DND-41 (cell line): ENCODE measurements at regions not wholly inside any gene's neighbourhood (a gene's known extent, or its start where the extent isn't known, plus 50 kb on each side); places are given as distances from the start of the nearest gene placed in this dataset.
"Not testable (repeated sequence)": the region's sequence is repeated elsewhere in the genome, so short reads cannot be mapped to it uniquely, and the experiment has no call there.

Experiments
- ATAC-seq: fragments of 200-7000 bp; cut with Tn5 transposase; 3 replicates; pipeline ENCODE4 v1.9.1; 2021; ENCODE audit warnings: low read depth; ENCODE audit not compliant: insufficient read depth
- DNase-seq: peaks from one replicate; pipeline ENCODE4 v3.0.0-alpha.2; 2020
- H2AFZ ChIP-seq: 2 replicates; pipeline ENCODE4 v1.6.0; 2012; ENCODE audit warnings: low read depth, low read length
- H3K27ac ChIP-seq: 2 replicates; pipeline ENCODE4 v1.5.1; 2012; ENCODE audit warnings: low read length, inconsistent platforms
- H3K27me3 ChIP-seq: fragments of 200-600 bp; sonication (generic); 2 replicates; pipeline ENCODE4 v1.6.0; 2012; ENCODE audit warnings: low read length, mild to moderate bottlenecking, inconsistent platforms; ENCODE audit not compliant: insufficient read depth, poor library complexity
- H3K36me3 ChIP-seq: 2 replicates; pipeline ENCODE4 v1.5.1; 2012; ENCODE audit warnings: low read length, inconsistent platforms; ENCODE audit not compliant: insufficient read depth
- H3K4me1 ChIP-seq: 2 replicates; pipeline ENCODE4 v1.5.1; 2012; ENCODE audit warnings: mild to moderate bottlenecking, low read length; ENCODE audit not compliant: insufficient read depth
- H3K4me2 ChIP-seq: 2 replicates; pipeline ENCODE4 v1.6.0; 2012; ENCODE audit warnings: mild to moderate bottlenecking, moderate library complexity, low read length, inconsistent platforms; ENCODE audit not compliant: insufficient read depth
- H3K4me3 ChIP-seq, 2 experiments: fragments of 200-600 bp in 1 of 2; shearing (Covaris generic) in 1 of 2; 2 replicates each; pipeline ENCODE4 v1.5.1; 2012 to 2016; ENCODE audit warnings: inconsistent platforms in 2 of 2, low read length in 2 of 2, mild to moderate bottlenecking in 2 of 2, low read depth in 1 of 2, moderate library complexity in 1 of 2
- H3K79me2 ChIP-seq: 2 replicates; pipeline ENCODE4 v1.6.0; 2012; ENCODE audit warnings: low read length, inconsistent platforms; ENCODE audit not compliant: insufficient read depth
- H3K9ac ChIP-seq: 2 replicates; pipeline ENCODE4 v1.6.0; 2012; ENCODE audit warnings: low read depth, mild to moderate bottlenecking, inconsistent platforms, low read length, moderate library complexity
- H3K9me3 ChIP-seq: 2 replicates; pipeline ENCODE4 v1.5.1; 2012; ENCODE audit warnings: low read length, moderate library complexity, mild to moderate bottlenecking, inconsistent platforms; ENCODE audit not compliant: insufficient read depth, severe bottlenecking
- H4K20me1 ChIP-seq: 2 replicates; pipeline ENCODE4 v1.6.0; 2012; ENCODE audit warnings: low read length; ENCODE audit not compliant: insufficient read depth
- EZH2 ChIP-seq: IDR thresholded peaks from 3 replicates; pipeline ENCODE4 v1.6.1; 2012; ENCODE audit warnings: borderline replicate concordance, low read depth, mild to moderate bottlenecking, moderate library complexity, low read length, inconsistent platforms; ENCODE audit not compliant: severe bottlenecking
- TF ChIP-seq, protein P1 (sequence below): IDR thresholded peaks from 2 replicates; pipeline ENCODE4 v1.5.1; 2012; ENCODE audit warnings: borderline replicate concordance, low read length, moderate library complexity, mild to moderate bottlenecking; ENCODE audit not compliant: poor library complexity, severe bottlenecking; ENCODE audit errors: extremely low read depth

GRCh38 chr17:33927732-33928133, 327.4 kb upstream of the CCL2 start:
- TF ChIP-seq, protein P1, sequence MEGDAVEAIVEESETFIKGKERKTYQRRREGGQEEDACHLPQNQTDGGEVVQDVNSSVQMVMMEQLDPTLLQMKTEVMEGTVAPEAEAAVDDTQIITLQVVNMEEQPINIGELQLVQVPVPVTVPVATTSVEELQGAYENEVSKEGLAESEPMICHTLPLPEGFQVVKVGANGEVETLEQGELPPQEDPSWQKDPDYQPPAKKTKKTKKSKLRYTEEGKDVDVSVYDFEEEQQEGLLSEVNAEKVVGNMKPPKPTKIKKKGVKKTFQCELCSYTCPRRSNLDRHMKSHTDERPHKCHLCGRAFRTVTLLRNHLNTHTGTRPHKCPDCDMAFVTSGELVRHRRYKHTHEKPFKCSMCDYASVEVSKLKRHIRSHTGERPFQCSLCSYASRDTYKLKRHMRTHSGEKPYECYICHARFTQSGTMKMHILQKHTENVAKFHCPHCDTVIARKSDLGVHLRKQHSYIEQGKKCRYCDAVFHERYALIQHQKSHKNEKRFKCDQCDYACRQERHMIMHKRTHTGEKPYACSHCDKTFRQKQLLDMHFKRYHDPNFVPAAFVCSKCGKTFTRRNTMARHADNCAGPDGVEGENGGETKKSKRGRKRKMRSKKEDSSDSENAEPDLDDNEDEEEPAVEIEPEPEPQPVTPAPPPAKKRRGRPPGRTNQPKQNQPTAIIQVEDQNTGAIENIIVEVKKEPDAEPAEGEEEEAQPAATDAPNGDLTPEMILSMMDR = peak; percentile 56
- TF ChIP-seq EZH2 = no peak
- no peaks in the 10 kb centered on the region for H3K9me3 ChIP-seq
- ATAC-seq = no peak

DNA sequence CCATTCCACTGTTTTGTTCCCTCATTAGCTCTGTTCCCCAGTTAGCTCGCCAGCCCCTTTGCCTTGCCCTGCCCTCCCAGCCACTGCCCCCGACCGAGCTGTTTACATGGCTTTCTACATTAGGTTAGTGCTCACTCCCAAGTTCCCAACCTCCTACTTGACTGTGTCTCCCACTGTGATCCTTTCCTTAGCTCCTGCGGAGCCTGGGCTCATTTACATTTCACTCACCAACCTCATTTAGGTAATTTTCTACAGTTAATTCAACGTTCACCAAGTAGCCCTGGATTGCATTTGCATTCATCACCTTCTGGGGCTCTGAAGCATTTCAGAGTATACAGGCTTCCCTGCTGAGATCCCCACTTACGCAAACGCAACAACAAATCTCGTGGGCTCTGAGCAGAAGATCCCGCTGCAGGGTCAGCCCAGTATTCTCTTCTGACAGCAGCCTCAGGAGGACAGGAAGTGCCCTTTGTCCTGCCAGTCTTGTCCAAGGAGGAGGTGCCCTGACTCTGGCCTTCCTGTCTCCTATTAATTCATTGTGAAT, 325.8 kb upstream of the CCL2 start:
- Histone ChIP-seq H3K27ac (no peak overlapping the region), H3K4me1 (no peaks in the 10 kb centered on the region), H4K20me1 (no peaks in the 10 kb centered on the region), H3K36me3 (no peaks in the 10 kb centered on the region), H3K9me3 (no peaks in the 10 kb centered on the region), H3K4me2 (no peak overlapping the region), H3K79me2 (no peaks in the 10 kb centered on the region), H3K9ac (no peak overlapping the region), H3K4me3 (no peak overlapping the region), H2AFZ (no peak overlapping the region), H3K27me3 (peaks cover 4% of the 10 kb centered on the region)
- ATAC-seq (no peak), DNase-seq (no peak)
- TF ChIP-seq EZH2 = no peak
- TF ChIP-seq, protein P1 = no peak

More at GRCh38 chr17:33927732-33928133, 327.4 kb upstream of the CCL2 start:
- Histone ChIP-seq H3K27me3 (peaks cover 12% of the 10 kb centered on the region), H3K79me2 (no peaks in the 10 kb centered on the region), H3K9ac (no peak overlapping the region), H4K20me1 (no peaks in the 10 kb centered on the region), H2AFZ (no peak overlapping the region), H3K36me3 (no peaks in the 10 kb centered on the region), H3K27ac (no peak overlapping the region), H3K4me2 (no peak overlapping the region), H3K4me1 (no peaks in the 10 kb centered on the region), H3K4me3 (no peak overlapping the region)
- DNase-seq = no peak

GRCh38 chr17:33931148-33931814, 323.8 kb upstream of the CCL2 start:
- not testable (repeated sequence) for ATAC-seq

DNA sequence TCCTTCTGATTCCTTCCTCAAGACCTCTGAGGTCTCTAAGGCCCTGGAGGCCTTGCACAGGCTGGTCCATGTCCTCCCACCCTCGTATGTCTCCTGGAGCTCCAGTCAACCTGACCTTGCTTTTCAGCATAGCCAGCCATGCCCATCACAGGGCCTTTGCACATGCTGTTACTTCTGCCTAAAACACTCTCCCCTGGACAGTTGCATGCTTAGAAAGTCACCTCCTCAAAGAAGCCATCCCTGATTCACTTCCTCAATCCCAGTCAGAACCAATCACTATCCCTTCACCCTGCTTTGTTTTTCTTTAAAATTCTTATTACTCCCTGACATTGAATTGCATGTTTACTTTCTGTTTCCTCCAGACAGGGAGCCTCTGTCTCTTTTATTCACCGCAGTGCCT, 322.1 kb upstream of the CCL2 start:
- H3K4me1 ChIP-seq = no peaks in the 10 kb centered on the region
- H3K79me2 ChIP-seq = no peaks in the 10 kb centered on the region
- H3K9me3 ChIP-seq = no peaks in the 10 kb centered on the region
- no peak for DNase-seq
- no peak for TF ChIP-seq EZH2
- TF ChIP-seq, protein P1 = no peak
- no peak overlapping the region for H3K4me2 ChIP-seq
- ATAC-seq = no peak
- no peak overlapping the region for H3K27ac ChIP-seq
- no peaks in the 10 kb centered on the region for H3K36me3 ChIP-seq
- H3K4me3 ChIP-seq = no peak overlapping the region
- no peak overlapping the region for H2AFZ ChIP-seq
- H3K9ac ChIP-seq = no peak overlapping the region
- H4K20me1 ChIP-seq = no peaks in the 10 kb centered on the region
- H3K27me3 ChIP-seq = peaks cover 3% of the 10 kb centered on the region

More at GRCh38 chr17:33931148-33931814, 323.8 kb upstream of the CCL2 start:
- H3K4me2 ChIP-seq, H3K36me3 ChIP-seq, H4K20me1 ChIP-seq, DNase-seq, H3K27me3 ChIP-seq, H3K9me3 ChIP-seq, H3K4me1 ChIP-seq, H3K9ac ChIP-seq, H3K4me3 ChIP-seq, H2AFZ ChIP-seq, H3K79me2 ChIP-seq, H3K27ac ChIP-seq: not testable (repeated sequence)
